HG03565 (cell line): ENCODE measurements at regions not wholly inside any gene's neighbourhood (a gene's known extent, or its start where the extent isn't known, plus 50 kb on each side); places are given as distances from the start of the nearest gene placed in this dataset.
"Not testable (repeated sequence)": the region's sequence is repeated elsewhere in the genome, so short reads cannot be mapped to it uniquely, and the experiment has no call there.

Experiments used
- ATAC-seq: cut with Tn5 transposase; IDR thresholded peaks from one replicate; pipeline ENCODE4 v1.9.1; 2021; ENCODE audit warnings: mild to moderate bottlenecking, moderate library complexity; ENCODE audit not compliant: unreplicated experiment

GRCh38 chr5:4013106-4013898 is 417.7 kb downstream of the IRX1 start:
- no peak for ATAC-seq

- no peak for ATAC-seq
Observed at GRCh38 chr5:4015709-4016108, 420.1 kb downstream of the IRX1 start.

- no peak for ATAC-seq
Observed at GRCh38 chr5:4017076-4017803, 421.6 kb downstream of the IRX1 start.

- no peak for ATAC-seq
Observed at GRCh38 chr5:4018007-4018406, 422.4 kb downstream of the IRX1 start.

GRCh38 chr5:4019009-4019769 is 423.6 kb downstream of the IRX1 start:
- no peak for ATAC-seq

- ATAC-seq: no peak
Observed at GRCh38 chr5:4019841-4020240, 424.2 kb downstream of the IRX1 start.

- ATAC-seq: no peak
Observed at GRCh38 chr5:4020400-4020799, 424.8 kb downstream of the IRX1 start.

GRCh38 chr5:4022056-4022670 is 426.5 kb downstream of the IRX1 start:
- ATAC-seq: no peak

- ATAC-seq: no peak
Observed at GRCh38 chr5:4023091-4023752, 427.6 kb downstream of the IRX1 start.

- no peak for ATAC-seq
Observed at GRCh38 chr5:4023753-4024335, 428.2 kb downstream of the IRX1 start.

- no peak for ATAC-seq
Observed at GRCh38 chr5:4027088-4027734, 431.6 kb downstream of the IRX1 start.

- no peak for ATAC-seq
Observed at GRCh38 chr5:4028384-4028783, 432.8 kb downstream of the IRX1 start.

- ATAC-seq: not testable (repeated sequence)
Observed at GRCh38 chr5:4033546-4033945, 437.9 kb downstream of the IRX1 start.

GRCh38 chr5:4036861-4037260 is 441.2 kb downstream of the IRX1 start:
- no peak for ATAC-seq

GRCh38 chr5:4038994-4039393 is 443.4 kb downstream of the IRX1 start:
- no peak for ATAC-seq

- no peak for ATAC-seq
Observed at GRCh38 chr5:4042311-4042710, 446.7 kb downstream of the IRX1 start.

GRCh38 chr5:4043135-4043534 is 447.5 kb downstream of the IRX1 start:
- no peak for ATAC-seq

- no peak for ATAC-seq
Observed at GRCh38 chr5:4044881-4045280, 449.2 kb downstream of the IRX1 start.

GRCh38 chr5:4048398-4048797 is 452.8 kb downstream of the IRX1 start:
- no peak for ATAC-seq

GRCh38 chr5:4050203-4050602 is 454.6 kb downstream of the IRX1 start:
- ATAC-seq: no peak
